Lower leg skin (tissue), 3 donors: ENCODE measurements at regions not wholly inside any gene's neighbourhood (a gene's known extent, or its start where the extent isn't known, plus 50 kb on each side); places are given as distances from the start of the nearest gene placed in this dataset.

Source experiments
- CTCF ChIP-seq, 3 donors: fragments of 450-650 bp; IDR thresholded peaks; one replicate each; pipeline ENCODE4 v1.5.1; 2016; ENCODE audit warnings: antibody characterized with exemption in 3 of 3, mild to moderate bottlenecking in 3 of 3, moderate library complexity in 2 of 3
- POLR2A ChIP-seq, 2 donors: fragments of 450-650 bp; IDR thresholded peaks; one replicate each; pipeline ENCODE4 v1.6.1; 2016 to 2017; ENCODE audit warnings: antibody characterized with exemption in 2 of 2, mild to moderate bottlenecking in 1 of 2, moderate library complexity in 1 of 2

GRCh38 chr1:199298825-199299224 lies 660.0 kb downstream of the PTPRC start:
- TF ChIP-seq POLR2A (IDR thresholded peaks at IDR 0.05) = no peak
- TF ChIP-seq CTCF (IDR thresholded peaks at IDR 0.05) = no peak
